ENCODE measurements at regions not wholly inside any gene's neighbourhood (a gene's known extent, or its start where the extent isn't known, plus 50 kb on each side); places are given as distances from the start of the nearest gene placed in this dataset.

DNA sequence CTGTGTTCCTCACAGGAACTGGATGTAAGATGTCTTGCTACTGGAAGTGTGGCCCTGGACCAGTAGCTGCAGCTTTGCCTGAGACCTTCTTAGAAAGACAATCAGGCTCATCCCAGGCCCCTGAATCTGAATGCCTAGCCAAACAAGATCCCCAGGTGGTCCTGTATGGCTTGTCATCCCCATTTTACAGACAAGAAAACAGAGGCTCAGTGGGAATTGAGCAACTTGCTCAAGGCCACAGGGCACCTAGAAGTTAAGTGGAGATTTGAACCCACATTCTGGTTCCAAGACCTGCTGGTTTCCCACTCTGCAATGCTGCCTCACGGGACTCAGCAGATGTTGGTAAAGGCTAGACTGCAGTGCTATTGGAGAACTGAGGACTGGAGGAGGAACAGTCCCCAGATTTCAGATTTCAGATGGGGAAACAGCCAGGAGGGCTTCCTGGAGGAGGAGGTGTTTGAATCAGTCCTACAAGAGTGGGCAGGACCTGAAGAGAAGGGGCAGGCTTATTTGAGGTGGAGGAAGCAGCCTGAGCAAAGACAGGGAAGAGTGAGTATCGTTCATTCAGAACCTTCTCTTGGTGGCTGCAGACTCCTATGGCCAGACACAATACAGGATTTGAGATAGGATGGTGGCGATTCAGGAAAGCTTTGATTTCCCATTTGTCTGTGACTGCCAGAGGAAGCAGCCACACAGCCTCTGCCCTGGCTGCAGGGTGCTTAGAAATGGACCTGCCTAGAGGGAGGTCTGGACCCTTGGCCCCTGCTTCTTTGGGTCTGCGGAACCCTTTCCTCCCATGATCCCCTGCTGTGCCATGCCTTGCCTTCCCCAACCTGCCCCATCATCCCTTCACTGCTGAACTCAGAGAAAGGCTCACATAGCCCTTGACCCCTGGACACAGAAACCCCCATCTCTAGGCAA, 233.4 kb upstream of the NLRP1 start:
- DNase-seq = no peak

DNA sequence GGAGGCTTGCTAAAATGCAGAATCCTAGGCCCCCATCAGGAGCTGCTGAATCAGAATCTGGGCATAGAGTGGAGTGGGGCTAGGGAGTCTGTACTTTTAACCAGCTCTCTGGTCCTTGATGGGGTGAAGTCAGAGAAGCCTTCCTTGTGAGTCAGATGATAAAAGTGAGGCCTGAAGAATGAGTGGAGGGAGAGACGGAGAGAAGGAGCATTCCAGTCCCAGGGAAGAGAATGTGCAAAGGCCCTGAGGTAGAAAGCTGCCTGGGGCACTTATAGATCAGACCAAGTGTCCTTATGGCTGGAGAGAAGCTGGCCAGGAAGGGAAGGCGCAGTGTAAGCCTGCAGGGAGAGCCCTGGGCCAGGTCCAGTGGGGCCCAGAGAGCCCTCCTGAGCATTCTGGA, 235.1 kb upstream of the NLRP1 start:
- no peak for DNase-seq

DNA sequence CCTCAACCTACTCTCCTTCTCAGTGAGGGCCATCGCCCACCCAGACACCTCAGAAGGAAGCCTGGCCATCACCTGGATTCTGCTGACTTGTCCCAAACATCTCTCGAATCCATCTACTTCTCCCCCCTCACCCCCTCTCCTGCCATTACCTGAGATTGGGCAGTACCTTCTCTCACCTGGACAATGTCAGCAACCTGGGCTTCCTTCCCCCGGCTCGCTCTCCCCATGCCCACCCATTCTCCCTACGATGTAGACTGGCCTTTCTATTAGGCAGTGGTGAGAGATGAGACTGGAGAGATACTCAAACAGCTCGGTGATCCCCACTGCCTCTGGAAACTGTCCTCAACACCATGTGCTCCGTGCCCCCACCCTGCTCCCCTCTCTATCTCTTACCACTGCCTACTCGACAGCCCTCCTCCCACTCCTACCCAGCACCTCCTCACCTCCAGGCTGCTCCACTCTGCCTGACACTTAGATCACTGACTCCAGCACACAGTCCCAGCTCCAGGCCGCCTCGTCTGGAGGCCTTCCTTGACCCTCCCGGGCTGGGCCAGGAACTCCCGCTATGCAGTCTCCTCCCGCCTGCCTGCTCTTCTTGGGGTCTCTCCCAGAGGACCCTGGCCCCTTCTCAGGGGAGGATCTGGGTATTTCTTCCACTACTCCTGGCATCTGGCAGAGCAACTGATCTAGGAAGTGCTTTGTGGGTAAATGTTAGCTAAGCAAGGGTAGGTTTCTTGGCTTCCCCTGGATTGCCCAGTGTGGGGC, 235.8 kb upstream of the NLRP1 start:
- no peak for DNase-seq

DNA sequence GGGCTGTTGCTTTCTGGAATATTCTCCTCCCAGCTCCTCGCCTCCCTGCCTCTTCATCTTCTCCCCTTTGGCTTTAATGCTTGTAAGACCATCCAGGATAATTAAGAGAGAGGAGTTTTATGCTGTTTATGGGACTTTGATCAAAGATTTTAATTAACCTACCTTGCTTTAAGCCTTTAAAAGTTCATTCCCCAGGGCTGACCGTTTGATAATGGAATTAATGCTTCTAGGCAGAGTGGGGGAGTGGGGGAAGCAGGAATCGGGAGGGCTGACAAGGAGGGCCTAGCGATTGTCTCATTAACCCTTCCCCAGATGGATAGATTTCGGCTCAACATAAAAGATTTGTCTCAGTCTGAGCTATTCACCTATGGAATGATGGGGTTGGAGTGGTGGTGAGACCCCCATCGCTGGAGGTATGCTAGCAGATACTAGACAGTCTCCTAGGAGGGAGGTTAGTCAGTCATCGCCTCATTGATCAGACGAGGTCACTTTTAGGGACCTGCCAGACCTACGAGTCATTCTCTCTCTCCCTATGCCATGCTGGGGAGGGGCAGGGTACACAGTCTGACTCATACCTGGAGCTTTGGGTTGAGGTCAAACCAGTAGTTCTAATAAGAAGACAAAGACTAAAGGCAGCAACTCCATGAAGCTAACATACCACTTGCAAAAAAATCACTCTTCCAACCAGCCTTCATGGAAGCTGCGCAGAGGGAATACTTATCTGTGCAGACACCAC, 236.6 kb upstream of the NLRP1 start:
- no peak for DNase-seq

DNA sequence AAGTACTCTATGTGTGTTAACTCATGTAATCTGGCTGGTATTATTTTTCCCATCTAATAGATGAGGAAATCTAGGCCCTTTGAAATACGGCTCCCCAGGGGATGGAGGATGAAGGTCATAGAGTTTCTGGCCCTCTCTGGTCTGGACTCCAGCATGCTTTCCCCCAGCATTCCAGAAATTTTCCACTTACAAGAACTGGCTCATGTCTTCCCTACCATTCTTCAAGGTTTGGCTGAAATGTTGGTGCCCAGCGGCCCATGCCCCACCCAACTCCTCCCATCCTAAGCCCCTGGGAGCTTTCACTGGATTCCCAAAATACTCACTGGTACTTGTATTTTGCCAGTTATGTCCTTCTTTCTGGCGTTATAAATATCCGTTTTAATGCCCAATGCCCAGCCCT, 237.5 kb upstream of the NLRP1 start:
- no peak for DNase-seq

DNA sequence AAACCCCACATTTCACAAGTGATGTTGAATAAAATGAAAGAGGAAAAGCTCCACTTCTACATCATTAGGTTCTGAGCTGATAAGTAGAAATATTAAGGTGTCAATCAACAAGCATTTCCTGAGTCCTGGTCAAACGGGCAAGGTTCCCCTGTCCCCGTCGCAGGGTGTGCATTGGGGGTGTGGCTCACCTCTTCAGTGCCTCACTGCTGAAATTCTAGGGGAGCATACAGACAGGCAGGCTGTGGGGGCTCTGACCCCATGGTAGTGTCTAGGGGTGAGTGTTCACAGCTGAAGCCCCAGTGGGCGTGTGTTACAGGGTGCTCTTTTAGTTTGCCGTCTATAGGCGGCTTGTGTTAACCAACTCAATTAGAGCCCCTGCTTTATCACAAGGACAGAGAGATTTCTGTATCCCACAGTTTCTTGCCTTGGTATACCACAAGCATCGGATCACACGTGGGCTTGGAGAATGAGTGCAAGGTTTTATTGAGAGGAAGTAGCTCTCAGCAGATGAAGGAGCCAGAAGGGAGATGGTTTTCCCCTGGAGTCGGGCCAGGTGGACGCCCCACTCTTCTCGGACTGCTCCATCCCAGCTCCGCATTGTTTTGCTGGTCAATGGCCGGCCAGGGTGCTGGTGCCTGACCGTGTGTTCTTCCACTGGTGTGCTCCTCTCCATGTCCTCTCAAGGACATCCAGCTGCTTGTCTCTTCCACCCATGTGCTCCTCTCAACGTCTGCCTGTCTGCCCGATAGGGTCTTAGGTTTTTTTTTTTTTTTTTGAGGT, 238.2 kb upstream of the NLRP1 start:
- no peak for DNase-seq

DNA sequence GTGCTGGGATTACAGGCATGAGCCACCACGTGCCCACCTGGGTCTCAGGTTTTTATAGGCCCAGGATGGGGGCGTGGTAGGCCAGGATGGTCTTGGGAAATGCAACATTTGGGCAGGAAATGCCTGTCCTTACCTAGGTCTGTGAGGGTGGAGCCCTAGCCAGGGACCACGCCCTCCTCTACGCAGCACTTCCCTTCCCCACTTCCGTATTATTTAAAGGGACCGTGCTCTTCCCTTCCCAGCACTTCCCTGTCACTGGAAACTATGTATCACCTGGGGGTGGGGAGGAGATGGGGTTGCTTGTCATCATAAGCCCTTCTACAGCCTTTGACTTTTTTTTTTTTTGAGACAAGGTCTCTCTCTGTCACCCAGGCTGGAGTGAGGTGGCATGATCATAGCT, 238.9 kb upstream of the NLRP1 start:
- no peak for DNase-seq

DNA sequence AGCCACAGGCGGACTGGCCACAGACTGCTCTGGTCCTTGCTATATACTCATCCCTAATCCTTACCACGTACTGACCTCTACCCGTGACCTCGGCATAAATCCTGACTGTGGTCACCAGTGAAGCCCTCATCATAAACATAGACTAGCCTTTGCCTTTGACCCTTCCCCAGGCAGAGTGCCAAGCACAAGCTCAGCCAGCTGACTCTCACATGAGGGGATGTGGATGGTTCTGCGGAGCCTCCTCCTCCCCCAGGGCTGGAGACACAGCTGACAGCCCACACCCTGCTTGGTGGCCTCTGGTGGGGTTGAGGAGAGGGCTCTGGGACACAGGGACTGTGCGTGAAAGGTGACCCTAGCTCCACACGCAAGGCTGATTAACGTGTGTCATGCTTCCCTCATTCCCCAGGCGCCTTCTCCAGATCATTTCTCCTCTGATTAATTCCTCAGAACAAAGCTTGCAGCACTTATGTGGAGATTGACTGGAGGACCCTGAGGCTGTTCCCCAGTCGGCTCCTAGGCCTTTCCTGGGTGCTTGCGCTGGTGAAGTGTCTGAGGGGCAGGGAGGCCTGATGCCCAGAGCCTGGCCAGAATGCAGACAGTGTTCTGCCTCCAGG, 241.5 kb upstream of the NLRP1 start:
- no peak for DNase-seq

DNA sequence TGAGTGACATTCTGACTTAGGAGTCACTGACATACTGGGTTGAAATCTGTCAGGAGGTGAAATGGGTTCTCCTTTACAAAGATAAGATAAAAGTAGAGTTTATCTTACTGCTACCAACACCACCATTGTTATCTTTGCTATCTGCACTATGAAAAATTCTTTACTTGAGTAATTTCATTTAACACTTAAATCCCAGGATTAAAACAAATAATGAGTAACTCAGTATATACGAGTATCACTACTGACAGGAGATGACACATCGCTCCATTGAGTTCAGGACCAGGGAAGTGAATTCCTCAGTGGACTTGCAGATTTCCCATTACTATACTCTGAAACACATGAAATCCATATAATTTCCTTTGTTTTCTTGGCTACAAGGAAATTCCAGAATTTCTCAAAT, 242.1 kb upstream of the NLRP1 start:
- DNase-seq = no peak

DNA sequence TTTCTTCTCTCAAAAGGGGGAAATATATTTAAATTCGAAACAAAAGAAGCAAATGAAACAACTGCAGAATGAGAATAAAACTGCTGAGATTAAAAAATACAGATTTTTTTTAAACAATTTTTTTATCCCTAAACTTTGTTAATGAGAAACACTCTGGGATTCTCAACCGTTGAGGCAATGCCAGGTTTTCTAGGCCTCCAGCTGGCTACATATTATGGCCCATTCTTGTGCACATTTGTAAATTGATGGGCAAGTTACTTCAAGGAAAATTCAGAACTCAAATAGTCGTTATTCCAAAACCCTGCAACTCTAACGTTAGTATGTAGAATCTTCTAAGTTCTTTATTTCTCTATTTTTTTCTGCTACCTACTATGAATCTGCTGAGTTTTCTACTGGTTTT, 239.3 kb upstream of the WSCD1 start:
- no peak for DNase-seq

DNA sequence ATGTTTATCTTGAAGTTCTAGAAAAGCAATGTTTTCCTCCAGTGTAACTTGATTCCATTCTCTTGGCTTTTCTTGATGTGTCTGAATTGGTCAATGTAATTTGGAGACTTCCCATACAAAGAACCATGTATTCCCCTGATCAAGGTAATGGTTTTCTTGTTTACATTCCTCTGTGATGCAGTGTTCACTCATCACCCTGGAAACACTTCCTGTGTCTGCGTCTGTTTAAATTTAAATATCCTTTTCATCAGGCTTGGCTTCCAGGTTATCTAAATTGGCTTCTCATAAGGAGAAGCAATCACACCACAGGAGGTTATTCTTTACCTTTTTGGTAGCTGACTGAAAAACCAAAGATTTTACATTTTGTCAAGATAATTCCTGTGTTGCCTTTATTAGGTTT, 237.3 kb upstream of the WSCD1 start:
- DNase-seq = no peak

DNA sequence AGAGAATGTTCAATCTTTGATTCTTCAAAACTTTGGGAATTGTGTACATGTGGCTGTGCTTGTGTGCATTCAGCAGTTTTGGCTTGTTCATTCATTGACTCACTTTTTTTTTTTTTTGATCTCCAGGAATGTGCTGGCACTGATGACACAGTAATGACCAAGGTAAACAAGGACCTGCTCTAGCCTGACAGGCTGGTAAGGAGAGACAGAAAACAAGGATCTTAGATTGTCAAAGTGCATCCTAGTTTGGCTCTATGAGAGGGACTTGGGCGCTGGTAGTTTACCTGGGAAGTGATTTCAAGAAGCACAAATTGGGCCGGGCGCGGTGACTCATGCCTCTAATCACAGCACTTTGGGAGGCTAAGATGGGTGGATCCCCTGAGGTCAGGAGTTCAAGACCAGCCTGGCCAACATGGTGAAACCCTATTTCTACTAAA, 233.1 kb upstream of the WSCD1 start:
- no peak for DNase-seq

DNA sequence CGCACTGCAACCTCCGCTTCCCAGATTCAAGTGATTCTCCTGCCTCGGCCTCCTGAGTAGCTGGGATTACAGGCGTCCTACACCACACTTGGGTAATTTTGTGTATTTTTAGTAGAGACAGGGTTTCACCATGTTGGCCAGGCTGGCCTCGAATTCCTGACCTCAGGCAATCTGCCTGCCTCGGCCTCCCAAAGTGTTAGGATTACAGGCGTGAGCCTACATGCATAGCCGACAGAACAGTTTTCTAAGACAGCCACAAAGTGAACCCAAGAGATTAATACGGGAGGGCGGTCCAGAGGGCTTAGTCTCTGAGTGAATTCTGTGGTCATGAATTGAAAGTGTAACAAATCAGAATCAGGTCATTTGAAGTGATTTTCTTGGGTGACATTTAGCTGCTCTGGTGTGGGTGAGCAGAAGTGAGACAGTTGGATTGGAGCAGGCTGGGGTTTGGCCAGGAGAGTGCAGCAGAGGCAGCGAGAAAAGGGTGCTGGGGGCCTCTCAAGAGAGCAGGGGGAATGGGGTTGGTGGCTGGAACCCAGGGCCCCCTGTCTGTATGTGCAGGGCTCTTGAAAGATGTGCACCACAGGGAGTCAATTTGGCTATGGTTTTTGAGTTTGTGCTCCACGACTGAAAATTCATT, 231.4 kb upstream of the WSCD1 start:
- DNase-seq = peak in 22 of 58 donors; percentile 2 to 42 (median 9)

DNA sequence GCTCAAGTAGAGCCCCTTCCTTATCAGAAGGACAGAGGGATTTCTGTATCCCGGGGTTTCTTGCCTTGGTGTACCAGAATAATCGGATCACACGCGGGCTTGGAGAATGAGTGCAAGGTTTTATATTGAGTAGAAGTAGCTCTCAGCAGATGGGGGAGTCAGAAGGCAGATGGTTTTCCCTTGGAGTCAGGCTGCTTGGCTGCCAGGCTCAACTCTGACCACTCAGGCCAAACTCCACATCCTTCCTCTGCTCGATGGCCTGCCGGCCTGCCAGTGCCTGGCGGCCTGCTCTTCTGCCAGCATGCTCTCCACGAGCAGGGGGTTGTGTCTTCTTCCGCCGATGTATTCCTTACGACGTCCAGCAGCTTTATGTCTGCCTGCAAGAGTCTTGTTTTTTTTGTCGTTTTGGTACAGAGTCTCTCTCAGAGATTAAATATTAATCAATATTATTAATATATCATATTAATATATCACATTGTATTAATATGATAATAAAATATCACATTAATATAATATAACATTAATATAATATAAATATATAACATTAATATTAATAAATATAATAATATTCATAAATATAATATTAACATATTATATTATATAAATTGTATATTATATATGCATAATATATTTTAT, 229.2 kb upstream of the WSCD1 start:
- no peak for DNase-seq

DNA sequence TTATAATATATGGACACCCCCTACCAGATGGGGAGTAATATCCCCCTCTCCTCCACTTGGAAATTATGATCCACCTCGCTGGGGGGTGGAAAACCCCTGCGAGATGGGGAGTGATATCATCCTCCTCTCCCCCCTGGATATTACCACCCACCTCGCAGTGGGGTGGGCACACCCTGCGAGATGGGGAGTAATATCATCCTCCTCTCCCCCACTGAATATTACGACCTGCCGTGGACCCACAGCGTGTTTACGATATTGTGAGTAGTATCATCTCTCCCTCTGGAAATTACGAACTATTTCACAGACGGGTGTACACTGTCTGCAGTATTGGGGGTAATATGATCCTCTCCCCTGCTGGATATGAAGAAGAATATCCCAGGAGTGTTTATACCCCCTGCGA, 228.3 kb upstream of the WSCD1 start:
- no peak for DNase-seq

DNA sequence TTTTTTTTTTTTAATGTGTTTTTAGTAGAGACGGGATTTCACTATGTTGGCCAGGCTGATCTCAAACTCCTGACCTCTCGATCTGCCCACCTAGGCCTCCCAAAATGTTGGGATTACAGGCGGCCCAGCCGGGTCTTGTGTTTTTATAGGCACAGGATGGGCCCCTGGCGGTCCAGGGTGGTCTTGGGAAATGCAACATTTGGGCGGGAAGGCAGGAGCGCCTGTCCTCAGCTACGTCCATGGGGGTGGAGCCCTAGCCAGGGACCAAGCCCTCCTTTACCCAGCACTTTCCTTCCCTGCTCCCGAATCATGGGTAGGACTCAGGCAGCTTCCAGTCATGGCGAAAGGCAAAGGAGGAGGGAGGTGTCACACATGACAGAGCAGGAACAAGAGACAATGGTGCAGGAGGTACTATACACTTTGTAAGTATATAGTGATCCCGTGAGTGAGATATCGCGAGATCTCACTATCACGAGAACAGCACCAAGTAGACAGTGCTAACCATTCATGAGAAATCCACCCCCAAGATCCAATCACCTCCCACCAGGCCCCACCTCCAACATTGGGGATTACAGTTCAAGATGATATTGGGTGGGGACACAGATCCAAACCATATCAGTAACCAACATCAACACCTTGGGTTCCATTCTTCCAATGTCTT, 226.7 kb upstream of the WSCD1 start:
- DNase-seq = no peak

DNA sequence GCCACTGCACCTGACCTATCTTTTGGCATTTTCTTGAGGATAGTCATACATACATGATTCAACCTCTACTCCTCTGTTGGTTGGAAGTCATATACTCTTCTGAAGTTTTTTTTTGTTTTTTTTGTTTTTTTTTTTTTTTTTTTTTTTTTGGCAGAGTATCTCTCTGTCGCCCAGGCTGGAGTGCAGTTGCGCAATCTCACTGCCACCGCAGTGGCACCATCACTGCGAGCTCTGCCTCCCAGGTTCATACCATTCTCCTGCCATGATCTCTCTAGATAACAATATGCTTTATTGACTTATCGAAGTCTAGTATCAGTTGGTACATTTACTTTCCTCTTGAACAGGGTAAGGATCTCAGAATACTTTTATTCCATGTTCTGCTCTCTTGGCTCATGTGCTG, 224.2 kb upstream of the WSCD1 start:
- DNase-seq = no peak

DNA sequence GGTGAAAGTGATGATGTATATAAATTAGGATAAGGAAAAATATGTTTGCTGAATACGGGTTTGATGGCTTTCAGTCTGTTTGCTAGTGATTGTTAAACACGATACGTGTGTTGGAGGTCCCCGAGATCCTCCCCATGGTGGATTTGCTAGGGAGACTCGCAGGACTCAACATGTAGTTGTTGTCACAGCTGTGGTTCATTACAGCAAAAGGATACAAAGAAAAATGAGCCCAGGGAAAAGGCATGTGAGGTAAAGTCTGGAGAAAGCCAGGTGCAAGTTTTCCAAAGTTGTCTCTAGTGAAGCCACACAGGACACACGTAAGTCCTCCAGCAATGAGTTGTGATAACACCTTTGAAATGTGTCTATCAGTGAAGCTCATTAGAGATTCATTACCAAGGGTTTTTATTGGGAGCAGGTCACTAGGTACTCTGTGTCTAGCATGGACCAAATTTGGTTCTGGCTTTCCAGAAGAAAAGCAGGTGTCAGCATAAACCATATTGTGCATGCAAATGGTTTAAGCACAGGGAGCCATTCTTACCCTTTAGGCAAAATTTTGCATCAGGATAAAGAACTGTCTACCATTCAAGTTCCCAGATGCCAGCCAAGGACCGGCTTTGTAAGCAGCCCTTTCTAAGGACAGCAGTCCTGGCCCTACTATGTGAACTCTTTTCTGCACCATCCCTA, 215.2 kb upstream of the WSCD1 start:
- no peak for DNase-seq
